Gastrocnemius medialis (tissue), 4 donors: ENCODE measurements at regions not wholly inside any gene's neighbourhood (a gene's known extent, or its start where the extent isn't known, plus 50 kb on each side); places are given as distances from the start of the nearest gene placed in this dataset.

Source experiments
- CTCF ChIP-seq, 5 experiments: fragments of 450-650 bp in 3 of 5; fragments of 200-600 bp in 2 of 5; sonication (generic) in 2 of 5; IDR thresholded peaks in 4 of 5; conservative IDR thresholded peaks in 1 of 5; 1 replicate in 4 of 5; 2 replicates in 1 of 5; pipeline ENCODE4 v1.5.1; 2016 to 2019; ENCODE audit warnings: antibody characterized with exemption in 5 of 5, mild to moderate bottlenecking in 3 of 5, moderate library complexity in 3 of 5
- POLR2A ChIP-seq, 2 donors: fragments of 450-650 bp; IDR thresholded peaks; one replicate each; pipeline ENCODE4 v1.6.1; 2017; ENCODE audit warnings: antibody characterized with exemption in 2 of 2, mild to moderate bottlenecking in 2 of 2, moderate library complexity in 2 of 2

- TF ChIP-seq CTCF (IDR thresholded peaks at IDR 0.05 in 4 of 5, conservative IDR thresholded peaks at IDR 0.05 in 1 of 5) (no peak), POLR2A (IDR thresholded peaks at IDR 0.05) (no peak)
Observed at GRCh38 chr13:53439439-53440225, 411.0 kb downstream of the OLFM4 start.
